NCI-H524 (cell line): ENCODE measurements at regions not wholly inside any gene's neighbourhood (a gene's known extent, or its start where the extent isn't known, plus 50 kb on each side); places are given as distances from the start of the nearest gene placed in this dataset.
A peak's percentile ranks its signal among the peaks of the same experiment; 100 is the strongest.

Experiments
- DNase-seq, 2 experiments: peaks; one replicate each; lab custom pipeline; 2025; lab: John Stamatoyannopoulos, UW

DNA sequence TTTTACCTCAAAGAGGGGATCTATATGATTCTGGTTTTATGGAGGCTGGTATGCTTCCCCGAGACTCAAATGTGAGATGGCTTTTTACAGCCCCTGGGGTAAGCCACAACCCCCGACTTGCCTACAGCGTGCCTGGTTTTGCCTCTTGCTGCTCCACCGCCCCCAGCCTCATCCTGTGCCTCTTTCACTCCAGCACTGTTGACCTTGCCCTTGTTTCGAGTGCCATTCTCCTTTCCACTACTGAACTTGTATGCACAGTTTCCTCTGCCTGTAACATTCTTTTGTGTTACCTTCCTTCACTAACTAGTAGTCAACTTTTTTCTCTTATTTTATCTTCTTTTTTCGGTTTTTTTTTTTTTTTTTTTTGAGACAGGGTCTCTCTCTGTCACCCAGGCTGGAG, 219.0 kb upstream of the ZBED5 start:
- DNase-seq: no peak

DNA sequence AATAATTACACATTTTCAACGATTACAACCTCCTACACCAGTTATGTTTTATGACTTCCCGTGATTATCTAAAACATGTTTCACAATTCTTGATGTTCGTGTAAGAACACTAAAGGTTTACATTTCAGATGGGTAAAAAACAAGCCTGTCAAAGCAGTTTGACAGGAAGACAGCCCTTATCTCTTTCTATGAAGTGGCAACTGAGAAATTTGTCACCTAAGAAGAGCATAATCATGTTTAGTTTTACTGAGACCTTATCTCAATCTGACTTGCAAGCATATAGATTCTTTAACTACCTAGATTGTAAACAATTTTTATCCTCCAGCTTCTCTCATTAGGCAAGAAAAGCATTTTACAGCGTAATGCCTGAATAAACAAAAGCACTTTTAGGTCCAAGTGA, 218.4 kb upstream of the ZBED5 start:
- no peak for DNase-seq

- DNase-seq: no peak
These were observed 217.8 kb upstream of the ZBED5 start for GRCh38 chr11:11075515-11076171.

DNA sequence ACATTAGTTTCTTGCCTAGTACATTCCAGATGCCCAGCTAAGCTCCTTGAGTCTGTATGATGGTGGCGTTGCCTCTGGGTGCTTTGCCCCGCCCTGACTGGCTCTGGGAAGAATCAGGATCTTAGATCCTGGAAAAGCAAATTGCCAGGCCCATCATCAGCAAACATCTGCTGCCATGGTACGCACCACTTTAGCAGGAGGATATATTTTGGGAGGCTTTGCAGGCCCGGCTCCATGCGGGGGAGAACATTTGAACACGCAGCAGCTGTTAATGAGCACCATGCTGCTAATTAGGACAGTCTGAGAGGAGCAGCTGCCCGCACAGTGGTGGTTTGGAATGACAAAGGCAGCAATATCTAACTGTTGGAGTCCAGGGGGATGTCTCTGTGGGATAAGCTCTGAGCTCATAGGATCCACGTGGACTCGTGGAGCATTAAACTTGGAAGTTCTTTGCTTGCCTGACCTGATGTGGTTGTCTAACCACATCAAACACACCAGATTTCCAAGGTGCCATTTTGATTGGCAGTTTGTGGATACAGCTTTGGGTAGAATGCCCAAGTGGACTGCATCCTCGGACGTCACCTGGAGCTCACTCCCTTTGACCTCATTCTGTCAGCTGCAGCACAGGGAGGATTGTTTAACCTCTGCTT, 217.0 kb upstream of the ZBED5 start:
- peak; percentile 9 to 58 for DNase-seq

DNA sequence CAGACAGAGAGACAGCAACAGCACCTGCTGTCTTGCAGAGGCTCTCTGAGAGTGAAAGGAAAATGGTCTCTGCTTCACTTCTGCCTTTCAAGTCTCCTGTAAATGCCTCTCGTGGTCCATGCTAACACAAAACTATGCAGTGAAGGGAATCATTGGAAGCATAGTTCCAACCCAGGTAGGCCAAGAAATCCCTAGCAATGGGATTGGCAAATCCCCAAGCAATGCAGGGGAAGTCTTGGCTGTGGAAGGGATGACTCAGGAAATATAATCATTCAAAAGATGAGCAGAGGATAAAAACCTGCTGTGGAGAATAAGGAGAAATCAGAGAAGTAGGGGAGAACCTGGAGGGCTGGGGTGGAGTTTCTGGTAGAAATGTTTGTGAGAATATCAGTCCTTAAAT, 216.1 kb upstream of the ZBED5 start:
- DNase-seq: no peak

GRCh38 chr11:11072067-11072466, 214.2 kb upstream of the ZBED5 start:
- no peak for DNase-seq

DNA sequence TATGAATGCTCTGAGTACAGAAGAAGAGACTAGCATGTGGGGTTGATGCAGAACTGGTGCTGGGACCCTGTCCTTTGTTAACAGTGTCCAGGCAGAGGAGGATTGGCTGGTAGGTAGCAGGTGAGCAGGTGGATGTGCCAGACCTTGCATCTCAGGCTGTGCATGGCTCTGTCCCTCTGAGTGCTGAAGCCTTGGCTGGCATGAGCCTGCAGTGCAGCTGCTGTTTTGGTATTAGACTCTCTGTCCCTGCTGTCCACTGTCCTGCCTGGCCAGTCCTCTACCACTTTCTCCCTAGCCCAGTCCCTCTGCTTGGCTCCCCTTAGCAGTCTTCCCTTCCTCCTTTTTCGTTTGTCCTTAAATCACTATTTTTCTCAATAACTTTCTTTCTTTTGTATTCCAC, 213.6 kb upstream of the ZBED5 start:
- DNase-seq: no peak

DNA sequence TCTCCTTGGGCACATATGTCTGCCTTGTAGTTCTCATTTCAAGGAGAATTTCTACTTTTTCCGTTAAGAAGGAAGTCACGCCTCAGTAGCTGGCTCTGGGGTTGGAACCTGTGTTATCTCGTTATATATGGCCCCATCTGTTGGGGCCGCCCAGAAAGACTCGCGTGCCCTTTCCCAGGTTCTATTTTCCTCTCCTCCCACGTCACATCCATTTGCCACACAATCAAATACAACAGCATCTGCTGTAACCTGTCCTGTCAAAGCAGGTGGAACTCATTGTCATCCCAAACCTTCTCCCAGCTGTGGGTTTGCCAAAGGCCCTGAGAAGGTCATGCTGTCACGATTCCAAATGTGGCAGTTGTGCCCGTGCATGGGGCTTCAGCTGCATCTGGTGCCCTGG, 213.1 kb upstream of the ZBED5 start:
- no peak for DNase-seq

- DNase-seq: no peak
These were observed 212.3 kb upstream of the ZBED5 start for GRCh38 chr11:11069841-11070835.

GRCh38 chr11:11068113-11068512, 210.3 kb upstream of the ZBED5 start:
- no peak for DNase-seq

- DNase-seq: no peak
These were observed 207.5 kb upstream of the ZBED5 start for GRCh38 chr11:11065396-11065795.

- DNase-seq: no peak
These were observed 199.6 kb upstream of the ZBED5 start for GRCh38 chr11:11057472-11057854.

DNA sequence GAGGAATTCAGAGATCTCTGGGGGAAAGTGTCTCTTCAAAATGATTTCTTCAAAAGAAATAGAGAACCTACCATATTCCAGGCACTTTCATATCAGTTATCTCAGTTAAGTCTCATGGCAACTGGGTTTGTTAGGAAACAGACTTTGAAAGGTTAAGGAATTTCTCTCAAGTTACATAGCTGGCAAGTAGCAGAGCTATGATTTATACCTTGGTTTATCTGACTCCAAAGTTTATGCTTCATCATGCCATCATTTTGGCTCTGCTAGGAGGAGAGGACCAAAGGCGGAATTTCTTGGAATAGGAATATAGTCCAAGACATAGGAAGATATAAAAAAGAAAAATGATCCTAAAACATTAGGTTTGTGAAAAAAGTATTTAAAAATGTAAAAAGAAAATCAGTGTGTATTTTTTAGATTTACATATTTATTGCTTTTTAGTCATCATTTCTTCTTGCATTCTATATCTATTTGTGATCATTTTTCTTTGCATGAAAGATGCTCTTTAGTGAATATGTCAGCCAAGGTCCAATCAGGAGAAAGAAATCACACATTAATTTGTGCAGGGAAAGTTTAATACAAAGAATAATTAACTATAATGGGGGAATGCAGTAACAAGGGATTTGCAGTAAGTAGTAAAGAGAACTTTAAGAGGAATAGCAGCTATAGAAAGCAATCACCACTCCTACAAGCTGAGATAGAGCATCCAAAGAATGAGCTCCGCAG, 199.1 kb upstream of the ZBED5 start:
- no peak for DNase-seq

- no peak for DNase-seq
These were observed 198.5 kb upstream of the ZBED5 start for GRCh38 chr11:11056316-11056715.

DNA sequence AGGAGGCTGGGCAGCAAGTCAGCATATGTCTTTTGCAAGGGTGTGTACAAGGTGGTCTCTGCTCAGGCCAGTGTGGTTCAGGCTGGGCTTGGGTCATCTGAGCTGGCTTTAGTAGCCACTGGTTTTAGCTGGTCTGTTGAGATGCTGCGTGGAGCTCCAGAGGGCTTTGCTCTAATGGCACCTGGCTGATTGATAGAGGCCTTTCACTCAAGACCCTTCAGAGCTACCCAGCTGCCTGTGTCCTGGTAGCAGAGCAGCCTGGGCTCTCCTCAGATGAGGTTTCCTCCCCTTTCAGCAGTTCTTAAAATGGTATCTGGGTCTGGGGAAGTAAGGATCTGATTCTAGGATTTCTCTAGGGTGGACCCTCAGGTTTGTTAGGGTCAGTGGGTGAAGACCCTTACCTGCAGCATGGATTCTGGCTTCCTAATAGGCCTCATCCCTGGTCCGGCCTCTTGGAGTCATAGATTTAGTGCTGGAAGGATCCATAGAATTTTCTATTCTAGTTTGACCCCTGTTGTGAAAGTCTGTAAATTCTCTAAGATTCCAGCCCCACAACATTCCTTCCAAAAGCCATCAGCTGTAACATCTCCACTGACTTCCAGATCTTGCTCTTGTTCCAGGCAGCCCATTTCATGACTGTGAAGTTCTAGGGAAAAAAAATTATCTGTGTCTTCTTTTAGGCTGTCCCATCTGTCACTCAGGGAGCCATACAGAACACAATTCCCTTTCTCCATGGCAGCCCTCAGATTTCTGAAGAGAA, 190.2 kb upstream of the ZBED5 start:
- DNase-seq: no peak

DNA sequence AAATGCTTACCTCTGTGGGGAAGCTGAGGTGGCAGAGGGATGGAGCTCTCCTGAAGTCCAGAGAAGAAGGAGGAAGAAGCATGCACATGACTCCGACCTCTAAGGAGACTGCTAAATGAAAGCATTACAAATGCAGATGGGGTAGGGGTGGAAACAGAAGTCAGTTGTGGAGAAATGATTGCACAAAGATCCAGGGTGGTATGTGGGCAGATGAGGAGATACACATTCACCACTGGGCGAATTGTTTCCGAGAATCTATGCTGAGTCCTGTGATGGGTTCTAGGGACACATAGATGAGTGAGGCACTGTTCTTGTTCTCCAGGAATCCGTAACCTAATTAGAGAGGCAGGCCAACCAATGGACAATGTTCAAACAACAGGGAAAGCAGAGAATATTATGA, 188.9 kb upstream of the ZBED5 start:
- DNase-seq: no peak

DNA sequence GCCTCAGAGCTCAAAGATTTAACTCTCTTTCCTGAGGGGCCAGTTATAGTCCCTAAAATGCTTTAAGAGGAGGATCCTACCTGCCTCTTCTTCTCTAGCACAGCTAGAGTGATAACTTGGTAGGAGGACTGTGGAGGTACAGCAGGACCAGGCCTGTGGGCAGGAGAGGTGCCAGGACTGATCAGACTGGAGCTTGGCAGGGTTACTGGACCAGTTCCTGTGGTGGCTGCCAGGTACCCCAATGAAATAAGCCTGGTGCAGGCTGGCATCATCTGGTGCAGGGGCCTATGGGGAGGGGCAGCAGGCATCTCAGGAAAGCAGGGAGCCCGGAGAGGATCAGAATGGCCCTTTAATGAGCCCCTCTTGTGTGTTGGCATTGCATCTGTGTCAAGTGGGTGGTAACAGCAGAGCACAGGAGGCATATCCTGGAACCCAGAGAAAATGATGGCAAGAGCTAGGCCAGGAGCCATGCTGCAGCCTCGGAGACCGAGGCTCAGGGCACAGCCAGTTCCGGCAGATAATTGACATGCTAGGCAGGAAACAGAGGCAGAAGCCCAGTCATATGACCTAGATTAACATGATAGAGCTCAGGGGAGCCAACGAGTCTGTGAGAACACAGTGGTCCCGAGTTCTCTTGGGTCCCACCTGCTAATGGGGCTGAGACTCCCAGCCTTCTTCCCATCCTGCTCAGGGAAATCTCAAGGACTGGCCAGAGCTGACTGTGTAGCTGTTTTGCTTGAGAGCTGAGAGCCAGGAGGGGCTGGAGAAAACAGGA, 187.5 kb upstream of the ZBED5 start:
- DNase-seq: no peak

DNA sequence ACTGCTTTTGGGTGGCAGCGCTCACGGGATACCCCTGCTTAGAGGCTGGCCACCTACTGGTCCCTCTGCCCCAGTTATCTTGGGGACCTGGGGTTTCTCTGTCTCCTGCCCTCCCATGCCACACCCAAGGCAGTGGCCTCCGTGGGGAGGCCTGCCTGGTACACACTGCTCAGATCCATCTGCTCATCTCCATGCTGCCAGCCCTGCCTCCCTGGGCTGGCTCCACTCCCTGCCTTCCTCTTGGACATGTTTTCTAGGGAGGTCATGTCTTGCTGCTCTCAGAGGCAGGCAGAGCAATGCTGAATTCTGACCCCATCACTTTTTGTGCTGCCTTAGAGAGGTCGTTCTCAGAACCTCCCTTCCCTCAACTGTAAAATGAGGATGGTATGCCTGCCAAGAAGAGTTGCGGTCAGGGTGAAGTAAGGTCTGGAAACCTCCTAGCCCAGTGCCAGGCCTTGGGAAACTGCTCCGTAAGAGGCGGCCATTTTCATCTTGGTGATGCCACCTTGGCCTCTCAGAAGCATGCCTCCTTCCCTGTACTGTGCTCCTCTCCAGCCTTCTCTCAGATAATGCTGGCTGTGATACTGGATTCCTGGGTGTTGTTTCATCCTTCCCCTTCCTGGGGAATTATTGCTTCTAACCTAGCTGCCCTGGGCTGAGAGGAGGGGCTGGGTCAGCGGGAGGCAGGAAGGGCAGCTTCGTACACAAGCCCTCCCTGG, 186.4 kb upstream of the ZBED5 start:
- DNase-seq: no peak

DNA sequence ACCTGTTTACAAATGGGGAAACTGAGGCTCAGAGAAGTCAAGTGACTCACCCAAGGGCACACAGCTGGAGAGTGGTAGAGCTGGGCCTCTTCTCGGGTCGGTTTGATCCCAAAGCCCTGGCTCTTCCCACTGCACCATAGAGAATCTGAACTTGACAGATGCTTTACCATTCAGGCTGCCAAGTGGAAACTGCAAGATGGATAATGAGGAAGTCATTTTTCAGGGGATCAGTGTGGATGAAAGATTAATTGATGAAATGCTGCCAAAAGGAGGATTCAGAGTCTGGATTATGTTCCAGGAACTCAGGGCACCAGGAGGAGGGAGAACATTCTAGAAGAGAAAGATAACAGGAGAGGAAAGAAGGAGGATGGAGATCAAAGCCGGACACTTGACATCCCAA, 185.9 kb upstream of the ZBED5 start:
- DNase-seq: peak in 1 of 2 experiments; percentile 6
